T-helper 2 cell treated with Interferon-gamma antibody and Interleukin-4, amounts not matched to agents 100 ng/mL and 5 ng/mL, for 36 hours (primary cell): ENCODE measurements at regions not wholly inside any gene's neighbourhood (a gene's known extent, or its start where the extent isn't known, plus 50 kb on each side); places are given as distances from the start of the nearest gene placed in this dataset.
"Not testable (repeated sequence)": the region's sequence is repeated elsewhere in the genome, so short reads cannot be mapped to it uniquely, and the experiment has no call there.

Experiments used
- intact Hi-C: fragments of 100-400 bp; cut with micrococcal nuclease; formaldehyde crosslinking; loops from one replicate; pipeline ENCODE4 v1.15.1; 2023

GRCh38 chr5:159682623-159683022, 233.7 kb upstream of the ADRA1B start:
- intact Hi-C loops = no loop called here

GRCh38 chr5:159687892-159688291, 228.4 kb upstream of the ADRA1B start:
- intact Hi-C loops = not testable (repeated sequence)

GRCh38 chr5:159695741-159696294, 220.5 kb upstream of the ADRA1B start:
- intact Hi-C loops = no loop called here

- intact Hi-C loops = no loop called here
Measured at GRCh38 chr5:159697530-159697929, 218.8 kb upstream of the ADRA1B start.

GRCh38 chr5:159698322-159698721, 218.0 kb upstream of the ADRA1B start:
- intact Hi-C loops = no loop called here

- intact Hi-C loops = no loop called here
Measured at GRCh38 chr5:159700016-159700415, 216.3 kb upstream of the ADRA1B start.

GRCh38 chr5:159702301-159702700, 214.0 kb upstream of the ADRA1B start:
- intact Hi-C loops = no loop called here

GRCh38 chr5:159702826-159703225, 213.5 kb upstream of the ADRA1B start:
- intact Hi-C loops = no loop called here

GRCh38 chr5:159704160-159704559, 212.1 kb upstream of the ADRA1B start:
- intact Hi-C loops = no loop called here

GRCh38 chr5:159705948-159706347, 210.3 kb upstream of the ADRA1B start:
- intact Hi-C loops = no loop called here

GRCh38 chr5:159708090-159708489, 208.2 kb upstream of the ADRA1B start:
- intact Hi-C loops = no loop called here

- intact Hi-C loops = no loop called here
Measured at GRCh38 chr5:159712672-159713071, 203.6 kb upstream of the ADRA1B start.

- intact Hi-C loops = no loop called here
Measured at GRCh38 chr5:159713254-159713653, 203.0 kb upstream of the ADRA1B start.

GRCh38 chr5:159713773-159714172, 202.5 kb upstream of the ADRA1B start:
- intact Hi-C loops = no loop called here

- intact Hi-C loops = no loop called here
Measured at GRCh38 chr5:159725475-159725874, 190.8 kb upstream of the ADRA1B start.

GRCh38 chr5:159727167-159727566, 189.1 kb upstream of the ADRA1B start:
- intact Hi-C loops = no loop called here

- intact Hi-C loops = no loop called here
Measured at GRCh38 chr5:159730285-159730684, 186.0 kb upstream of the ADRA1B start.

- intact Hi-C loops = no loop called here
Measured at GRCh38 chr5:159732220-159732619, 184.1 kb upstream of the ADRA1B start.

- intact Hi-C loops = no loop called here
Measured at GRCh38 chr5:159734366-159734765, 181.9 kb upstream of the ADRA1B start.

- intact Hi-C loops = no loop called here
Measured at GRCh38 chr5:159735036-159735435, 181.2 kb upstream of the ADRA1B start.

- intact Hi-C loops = no loop called here
Measured at GRCh38 chr5:159735749-159736660, 180.3 kb upstream of the ADRA1B start.

GRCh38 chr5:159736844-159737243, 179.4 kb upstream of the ADRA1B start:
- intact Hi-C loops = no loop called here

- intact Hi-C loops = no loop called here
Measured at GRCh38 chr5:159737263-159737662, 179.0 kb upstream of the ADRA1B start.
